Left lung (tissue), 4 donors: ENCODE measurements at regions not wholly inside any gene's neighbourhood (a gene's known extent, or its start where the extent isn't known, plus 50 kb on each side); places are given as distances from the start of the nearest gene placed in this dataset.

Experiments
- ATAC-seq: fragments of 200-7000 bp; cut with Tn5 transposase; one replicate; pipeline ENCODE4 v1.9.1; 2020; ENCODE audit warnings: moderate library complexity
- DNase-seq, 4 donors: peaks; one replicate each; pipeline ENCODE4 v3.0.0-alpha.2; 2013 to 2020
- H3K27ac ChIP-seq, 2 donors: fragments of 200-600 bp; sonication (generic) in 1 of 2; one replicate each; pipeline versions ENCODE4 v1.5.0 to v1.8.0; 2020 to 2021
- H3K27me3 ChIP-seq, 2 donors: fragments of 200-600 bp; sonication (generic) in 1 of 2; one replicate each; pipeline versions ENCODE4 v1.5.0 to v1.8.0; 2020 to 2021
- H3K36me3 ChIP-seq, 2 donors: fragments of 200-600 bp; sonication (generic) in 1 of 2; one replicate each; pipeline versions ENCODE4 v1.5.0 to v1.8.0; 2020 to 2021
- H3K4me1 ChIP-seq, 2 donors: fragments of 200-600 bp; one replicate each; pipeline ENCODE4 v1.8.0; 2021
- H3K4me3 ChIP-seq, 2 donors: fragments of 200-600 bp; sonication (generic) in 1 of 2; one replicate each; pipeline versions ENCODE4 v1.5.0 to v1.8.0; 2020 to 2021; ENCODE audit warnings: mild to moderate bottlenecking in 1 of 2
- H3K9me3 ChIP-seq, 2 donors: fragments of 200-600 bp; sonication (generic) in 1 of 2; one replicate each; pipeline versions ENCODE4 v1.5.0 to v1.8.0; 2020 to 2021
- CTCF ChIP-seq, 2 donors: fragments of 200-600 bp; sonication (generic) in 1 of 2; IDR thresholded peaks; one replicate each; pipeline versions ENCODE4 v1.5.0 to v1.8.0; 2021; ENCODE audit warnings: antibody characterized with exemption in 2 of 2
- intact Hi-C, 2 donors: fragments of 100-400 bp; cut with DNase I; formaldehyde crosslinking; loops; one replicate each; pipeline versions ENCODE4 v1.11.2 to v1.14.2; 2022
- donor health status: DM: no; HTN: yes; CAD: no.
- donor health status: DM: no; HTN: no; CAD: no.

- ATAC-seq (no peak), DNase-seq (no peak)
- intact Hi-C loops = no loop called here
- H3K4me3 ChIP-seq = no peak overlapping the region
- TF ChIP-seq CTCF (IDR thresholded peaks at IDR 0.05) = no peak
- no peaks in the 10 kb centered on the region for H3K27me3 ChIP-seq
- no peaks in the 10 kb centered on the region for H3K4me1 ChIP-seq
- H3K9me3 ChIP-seq = peaks cover 0 to 6% of the 10 kb centered on the region in 2 donors
- H3K27ac ChIP-seq = no peak overlapping the region
- no peaks in the 10 kb centered on the region for H3K36me3 ChIP-seq
These were observed 115.8 kb downstream of the RTL3 start for GRCh38 chrX:78543281-78543680.

- TF ChIP-seq CTCF (IDR thresholded peaks at IDR 0.05) = no peak
- Histone ChIP-seq H3K4me3 (no peak overlapping the region), H3K4me1 (no peaks in the 10 kb centered on the region), H3K36me3 (no peaks in the 10 kb centered on the region), H3K27ac (no peak overlapping the region), H3K27me3 (no peaks in the 10 kb centered on the region), H3K9me3 (peaks cover 0 to 6% of the 10 kb centered on the region in 2 donors)
- DNase-seq = no peak
- no peak for ATAC-seq
- intact Hi-C loops = no loop called here
These were observed 119.0 kb downstream of the RTL3 start for GRCh38 chrX:78540171-78540570.

- Histone ChIP-seq H3K36me3 (no peaks in the 10 kb centered on the region), H3K27me3 (no peaks in the 10 kb centered on the region), H3K27ac (no peak overlapping the region), H3K4me3 (no peak overlapping the region), H3K4me1 (no peaks in the 10 kb centered on the region), H3K9me3 (no peaks in the 10 kb centered on the region)
- intact Hi-C loops = no loop called here
- DNase-seq (no peak), ATAC-seq (no peak)
- TF ChIP-seq CTCF (IDR thresholded peaks at IDR 0.05) = no peak
These were observed 124.9 kb downstream of the RTL3 start for GRCh38 chrX:78534221-78534620.

- no peak for TF ChIP-seq CTCF (IDR thresholded peaks at IDR 0.05)
- intact Hi-C loops = no loop called here
- H3K27ac ChIP-seq = no peak overlapping the region
These were observed 126.8 kb downstream of the RTL3 start for GRCh38 chrX:78532363-78532762.

GRCh38 chrX:78527818-78528217, 131.3 kb downstream of the RTL3 start:
- no peak for ATAC-seq
- H3K27ac ChIP-seq = no peak overlapping the region
- DNase-seq = no peak
- intact Hi-C loops = no loop called here
- TF ChIP-seq CTCF (IDR thresholded peaks at IDR 0.05) = no peak
- no peaks in the 10 kb centered on the region for H3K27me3 ChIP-seq
- no peaks in the 10 kb centered on the region for H3K36me3 ChIP-seq
- H3K4me1 ChIP-seq = no peaks in the 10 kb centered on the region
- no peaks in the 10 kb centered on the region for H3K9me3 ChIP-seq
- H3K4me3 ChIP-seq = no peak overlapping the region

More at GRCh38 chrX:78532363-78532762, 126.8 kb downstream of the RTL3 start:
- H3K4me3 ChIP-seq = no peak overlapping the region
- no peaks in the 10 kb centered on the region for H3K36me3 ChIP-seq
- ATAC-seq = no peak
- no peaks in the 10 kb centered on the region for H3K4me1 ChIP-seq
- no peaks in the 10 kb centered on the region for H3K27me3 ChIP-seq
- DNase-seq = no peak
- no peaks in the 10 kb centered on the region for H3K9me3 ChIP-seq
